Mucosa of gallbladder (tissue), 1 donor: ENCODE measurements at regions not wholly inside any gene's neighbourhood (a gene's known extent, or its start where the extent isn't known, plus 50 kb on each side); places are given as distances from the start of the nearest gene placed in this dataset.

Experiments
- DNase-seq: peaks from one replicate; pipeline ENCODE4 v3.0.0-alpha.2; 2020; ENCODE audit warnings: low spot score
- donor health status: DM: no; HTN: no; CAD: no.

- DNase-seq: no peak
Observed at GRCh38 chr7:93651603-93652159, 77.2 kb upstream of the CALCR start.

- no peak for DNase-seq
Observed at GRCh38 chr7:93646538-93646937, 72.0 kb upstream of the CALCR start.

- no peak for DNase-seq
Observed at GRCh38 chr7:93636276-93636675, 61.8 kb upstream of the CALCR start.

DNA sequence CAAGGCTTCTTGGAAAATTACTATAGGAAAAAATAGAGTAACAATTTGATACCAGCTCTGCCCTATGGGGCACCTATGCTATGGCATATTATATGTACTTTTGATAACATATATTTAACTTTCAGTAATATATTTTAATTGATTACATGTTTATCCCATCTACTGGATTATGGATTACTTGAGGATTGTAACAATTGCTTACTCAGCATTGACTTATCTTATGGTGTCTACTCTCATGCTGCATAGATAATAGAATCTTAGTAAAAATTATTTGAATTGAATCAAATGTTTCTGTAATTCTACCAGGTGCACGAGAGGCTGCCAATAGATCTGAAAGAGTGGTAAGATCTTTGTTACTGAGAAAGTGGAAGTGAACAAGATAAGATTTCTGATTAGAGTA lies 57.8 kb upstream of the CALCR start:
- no peak for DNase-seq

DNA sequence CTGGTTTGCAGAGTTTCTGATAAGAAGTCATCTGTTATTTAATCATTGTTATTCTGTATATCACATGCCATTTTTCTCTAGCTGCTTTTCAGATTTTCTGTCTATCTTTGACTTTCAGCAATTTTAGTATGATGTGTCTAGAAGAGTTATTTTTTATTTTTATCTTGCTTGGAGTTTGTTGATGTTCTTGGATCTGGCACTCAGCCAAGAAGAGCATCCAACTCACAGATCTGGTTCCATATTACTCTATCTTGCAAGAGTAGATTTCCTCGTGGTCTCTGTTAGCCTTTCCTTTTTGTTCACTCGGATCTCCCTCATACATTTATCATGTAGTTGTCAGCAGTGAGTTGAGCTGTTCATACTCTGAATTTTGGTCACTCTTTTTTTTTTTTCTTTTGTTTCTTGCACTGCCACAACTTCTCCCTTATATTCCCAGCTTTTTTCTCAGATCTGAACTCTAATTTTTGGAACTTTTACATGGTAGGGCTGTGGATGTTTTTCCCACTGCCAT lies 54.8 kb upstream of the CALCR start:
- DNase-seq: no peak

DNA sequence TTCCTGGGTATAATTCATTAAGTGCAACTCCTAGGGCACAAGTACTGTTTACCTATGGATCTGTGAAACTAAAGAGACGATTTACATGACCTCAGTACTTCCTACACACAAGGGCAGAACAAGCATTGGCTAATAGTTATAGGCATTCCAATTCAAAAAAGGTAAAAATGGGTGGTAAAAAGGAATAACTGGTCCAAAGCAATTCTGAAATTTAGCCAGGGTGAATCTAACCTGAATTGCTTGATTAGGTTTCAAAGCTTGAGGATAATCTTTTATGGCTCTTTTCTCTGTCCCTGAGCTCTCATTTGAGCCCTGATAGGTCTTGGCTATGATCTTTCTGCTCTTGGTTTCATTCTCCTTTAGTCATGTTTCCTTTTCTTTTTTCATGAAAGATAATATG lies 52.3 kb upstream of the CALCR start:
- DNase-seq: no peak
